Epithelial cell of proximal tubule (primary cell): ENCODE measurements at regions not wholly inside any gene's neighbourhood (a gene's known extent, or its start where the extent isn't known, plus 50 kb on each side); places are given as distances from the start of the nearest gene placed in this dataset.

Source experiments
- DNase-seq: peaks from one replicate; pipeline ENCODE4 v3.0.0-alpha.2; 2011; ENCODE audit warnings: low read depth
- H3K4me3 ChIP-seq: 2 replicates; pipeline ENCODE4 v1.5.1; 2011; ENCODE audit warnings: low read depth, mild to moderate bottlenecking, low read length
- TF ChIP-seq, protein P1 (sequence below): conservative IDR thresholded peaks from 2 replicates; pipeline ENCODE4 v1.5.1; 2012; ENCODE audit warnings: low read depth, mild to moderate bottlenecking, low read length

DNA sequence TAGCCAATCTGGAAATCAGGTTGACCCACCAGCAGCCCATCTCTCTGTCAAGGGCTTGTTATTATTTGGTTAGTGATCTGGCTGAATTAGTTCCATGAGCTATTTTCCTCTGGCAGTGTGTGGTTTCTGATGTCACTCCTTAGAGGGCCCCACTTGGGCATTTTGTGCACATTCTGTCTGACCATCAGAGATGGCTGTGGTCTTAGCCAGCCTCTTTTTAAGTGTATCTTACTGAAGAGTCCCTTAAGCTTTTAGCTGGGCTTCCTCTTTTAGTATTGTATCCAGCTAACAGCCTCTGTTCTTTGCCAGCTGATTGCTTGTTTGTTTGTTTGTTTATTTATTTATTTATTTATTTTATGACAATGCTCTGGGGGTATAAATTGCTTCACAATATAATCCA lies 951.1 kb upstream of the CNTNAP5 start:
- H3K4me3 ChIP-seq: no peak overlapping the region
- DNase-seq: no peak
- TF ChIP-seq, protein P1, sequence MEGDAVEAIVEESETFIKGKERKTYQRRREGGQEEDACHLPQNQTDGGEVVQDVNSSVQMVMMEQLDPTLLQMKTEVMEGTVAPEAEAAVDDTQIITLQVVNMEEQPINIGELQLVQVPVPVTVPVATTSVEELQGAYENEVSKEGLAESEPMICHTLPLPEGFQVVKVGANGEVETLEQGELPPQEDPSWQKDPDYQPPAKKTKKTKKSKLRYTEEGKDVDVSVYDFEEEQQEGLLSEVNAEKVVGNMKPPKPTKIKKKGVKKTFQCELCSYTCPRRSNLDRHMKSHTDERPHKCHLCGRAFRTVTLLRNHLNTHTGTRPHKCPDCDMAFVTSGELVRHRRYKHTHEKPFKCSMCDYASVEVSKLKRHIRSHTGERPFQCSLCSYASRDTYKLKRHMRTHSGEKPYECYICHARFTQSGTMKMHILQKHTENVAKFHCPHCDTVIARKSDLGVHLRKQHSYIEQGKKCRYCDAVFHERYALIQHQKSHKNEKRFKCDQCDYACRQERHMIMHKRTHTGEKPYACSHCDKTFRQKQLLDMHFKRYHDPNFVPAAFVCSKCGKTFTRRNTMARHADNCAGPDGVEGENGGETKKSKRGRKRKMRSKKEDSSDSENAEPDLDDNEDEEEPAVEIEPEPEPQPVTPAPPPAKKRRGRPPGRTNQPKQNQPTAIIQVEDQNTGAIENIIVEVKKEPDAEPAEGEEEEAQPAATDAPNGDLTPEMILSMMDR: no peak

DNA sequence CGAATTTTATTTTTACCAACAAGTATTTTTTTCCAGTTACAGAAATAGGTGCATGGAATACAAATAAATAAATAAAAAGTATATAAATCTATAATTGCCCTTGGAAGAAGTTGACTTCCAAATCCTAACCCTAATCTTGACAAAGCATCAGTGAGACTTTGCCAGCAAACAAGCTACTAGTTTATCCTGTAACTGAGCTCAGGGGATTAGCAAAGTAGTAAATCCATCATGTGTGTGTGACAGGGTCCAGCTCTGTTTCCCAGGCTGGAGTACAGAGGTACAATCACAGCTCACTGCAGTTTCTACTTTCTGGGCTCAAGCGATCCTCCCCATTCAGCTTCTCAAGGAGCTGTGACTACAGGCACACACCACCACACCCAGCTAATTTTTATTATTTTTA lies 948.0 kb upstream of the CNTNAP5 start:
- no peak overlapping the region for H3K4me3 ChIP-seq
- TF ChIP-seq, protein P1: no peak
- no peak for DNase-seq

DNA sequence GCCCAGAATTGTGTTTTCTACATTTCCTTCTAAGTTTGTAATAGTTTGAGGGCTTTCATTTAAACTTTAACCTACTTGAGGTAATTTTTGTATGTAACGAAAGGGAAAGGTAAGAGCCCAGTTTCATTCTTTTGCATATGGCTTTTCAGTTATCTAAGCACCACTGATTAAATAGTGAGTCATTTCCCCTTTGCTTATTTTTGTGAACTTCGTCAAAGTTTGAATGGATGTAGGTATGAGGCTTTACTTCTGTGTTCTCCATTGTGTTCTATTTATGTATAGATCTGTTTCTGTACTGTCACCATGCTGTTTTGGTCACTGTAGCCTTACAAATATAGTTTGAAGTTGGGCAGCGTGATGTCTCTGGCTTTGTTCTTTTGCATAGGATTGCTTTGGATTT lies 944.8 kb upstream of the CNTNAP5 start:
- H3K4me3 ChIP-seq: no peak overlapping the region
- no peak for DNase-seq
- TF ChIP-seq, protein P1: no peak

DNA sequence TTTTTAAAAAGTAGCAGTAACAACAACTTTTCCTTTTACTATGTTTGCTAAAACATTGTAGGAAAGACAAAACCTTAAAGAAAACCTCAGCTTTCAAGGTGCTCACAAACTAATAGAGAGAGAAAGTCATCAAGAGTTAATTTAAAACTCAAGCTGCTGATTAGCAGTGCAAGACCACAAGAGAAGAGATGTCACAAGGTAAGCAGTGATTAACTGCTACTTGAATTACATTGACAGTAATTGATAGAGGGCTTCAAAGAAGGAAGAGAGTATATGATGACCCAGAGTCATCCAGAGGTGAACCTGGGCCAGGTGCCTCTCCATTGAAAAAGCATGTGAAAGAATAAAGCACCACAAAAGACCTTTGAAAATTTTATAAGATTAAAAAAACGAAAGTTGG lies 939.6 kb upstream of the CNTNAP5 start:
- TF ChIP-seq, protein P1: no peak
- DNase-seq: no peak
- no peak overlapping the region for H3K4me3 ChIP-seq

DNA sequence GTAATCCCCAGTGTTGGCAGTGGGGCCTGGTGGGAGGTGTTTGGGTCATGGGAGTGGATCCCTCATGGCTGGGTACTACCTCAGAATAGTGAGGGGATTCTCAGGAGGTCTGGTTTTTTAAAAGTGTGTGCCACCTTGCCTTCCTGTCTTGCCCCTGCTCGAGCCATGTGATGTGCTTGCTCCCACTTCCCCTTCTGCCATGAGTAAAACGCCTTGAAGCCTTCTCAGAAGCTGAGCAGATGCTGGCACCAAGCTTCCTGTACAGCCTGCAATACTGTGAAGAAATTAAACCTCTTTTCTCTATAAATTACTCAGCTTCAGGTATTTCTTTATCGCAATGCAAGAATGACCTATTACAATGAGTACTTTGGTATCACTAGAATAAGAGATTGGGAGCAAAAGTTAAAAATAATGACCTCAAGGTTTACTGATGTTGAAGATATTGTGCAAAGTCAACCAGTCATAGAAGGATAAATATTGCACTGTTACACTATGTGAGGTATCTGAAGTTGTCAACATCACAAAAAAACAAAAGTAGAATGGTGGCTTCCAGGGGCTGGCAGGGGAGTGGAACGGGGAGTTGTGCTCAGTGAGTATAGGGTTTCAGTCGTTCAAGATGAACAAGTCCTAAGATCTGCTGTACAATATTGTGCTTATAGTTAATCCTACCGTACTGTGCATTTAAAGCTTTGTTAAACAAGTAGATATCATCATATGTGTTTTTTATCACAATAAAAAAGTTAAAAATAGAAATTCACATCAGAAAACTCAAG lies 938.3 kb upstream of the CNTNAP5 start:
- TF ChIP-seq, protein P1: no peak

DNA sequence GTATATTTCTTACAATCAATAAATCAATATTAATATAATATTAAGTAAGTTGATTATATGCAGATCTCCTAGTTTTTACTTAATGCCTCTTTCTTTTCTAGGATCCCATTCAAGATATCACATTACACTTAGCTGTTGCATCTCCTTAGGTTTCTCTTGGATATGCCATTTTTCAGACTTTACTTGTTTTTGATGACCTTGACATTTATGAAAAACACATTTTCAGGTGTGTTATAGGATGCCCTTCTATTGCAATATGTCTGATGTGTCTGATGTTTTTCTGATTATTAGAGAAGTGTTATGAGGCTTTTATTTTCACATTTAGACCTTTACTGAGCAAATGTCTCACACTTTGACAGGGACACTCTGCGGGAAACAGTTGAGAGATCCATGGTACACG lies 933.6 kb upstream of the CNTNAP5 start:
- no peak overlapping the region for H3K4me3 ChIP-seq
- DNase-seq: no peak
- TF ChIP-seq, protein P1: no peak

More for the DNA sequence above, 938.3 kb upstream of the CNTNAP5 start:
- H3K4me3 ChIP-seq: no peak overlapping the region
- no peak for DNase-seq

DNA sequence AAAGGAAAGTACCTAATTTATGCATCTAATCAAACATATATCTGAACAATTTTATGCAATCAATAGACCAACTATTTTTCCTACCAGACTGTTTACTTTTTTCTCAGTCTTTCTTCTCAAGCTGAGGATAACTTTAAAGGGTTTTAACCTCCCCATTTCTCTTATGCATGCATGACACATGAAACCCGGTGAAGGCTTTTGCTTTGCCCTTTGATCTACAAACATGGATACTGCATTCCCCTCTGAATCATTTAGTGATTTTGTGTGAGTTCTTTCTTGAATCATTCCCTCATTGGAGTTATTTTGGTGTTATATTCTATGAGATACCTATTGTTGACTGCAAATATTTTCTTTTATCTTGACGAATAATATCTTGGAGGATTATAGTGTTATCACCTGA lies 931.9 kb upstream of the CNTNAP5 start:
- DNase-seq: no peak
- TF ChIP-seq, protein P1: no peak
- no peak overlapping the region for H3K4me3 ChIP-seq
